ENCODE measurements at regions not wholly inside any gene's neighbourhood (a gene's known extent, or its start where the extent isn't known, plus 50 kb on each side); places are given as distances from the start of the nearest gene placed in this dataset.

DNA sequence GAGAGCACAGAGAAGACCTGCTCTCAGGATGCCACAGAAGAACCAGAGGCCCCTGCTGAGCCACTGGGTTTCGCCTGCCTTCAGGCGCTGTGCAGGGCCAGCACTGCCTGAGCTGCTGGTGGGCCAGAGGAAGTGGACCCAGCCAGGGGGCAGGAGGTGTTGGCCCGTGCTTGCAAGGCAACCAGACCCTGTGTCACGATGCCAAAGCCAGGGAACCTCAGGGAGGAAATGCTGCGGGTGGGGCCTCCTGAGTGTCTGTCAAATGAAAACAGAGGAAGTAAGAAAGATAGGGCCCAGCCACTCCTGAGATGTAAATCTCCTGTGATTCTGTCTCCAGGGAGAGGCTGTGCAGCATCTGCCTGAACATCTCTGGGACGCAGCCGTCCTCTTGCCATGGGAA is 58.1 kb upstream of the ADORA2B start:
- Histone ChIP-seq H4K20me1 (ENCODE audit: control insufficient read depth, extremely low read depth, insufficient read depth, low read length) (no peaks in the 10 kb centered on the region), H3K36me3 (ENCODE audit: control insufficient read depth, insufficient read depth, low read length) (no peaks in the 10 kb centered on the region), H3K4me1 (ENCODE audit: control insufficient read depth, extremely low read depth, insufficient read depth, low read length) (no peaks in the 10 kb centered on the region), H3K4me2 (ENCODE audit: extremely low read depth, insufficient read depth, low read length) (no peak overlapping the region), H3K9me3 (ENCODE audit: control insufficient read depth, insufficient read depth, low read depth, low read length) (no peaks in the 10 kb centered on the region), H3K9ac (ENCODE audit: insufficient read depth, low read length) (no peak overlapping the region), H3K27ac (ENCODE audit: insufficient read depth, low read length) (no peak overlapping the region), H3K79me2 (ENCODE audit: control insufficient read depth, insufficient read depth, low read length) (no peaks in the 10 kb centered on the region), H3K4me3 (replicated peaks in 1 of 4; ENCODE audit: control extremely low read depth in 1 of 4, insufficient read depth in 1 of 4, low read depth in 3 of 4, low read length in 4 of 4) (no peak overlapping the region), H2AFZ (ENCODE audit: low read length) (no peak overlapping the region), H3K27me3 (ENCODE audit: control insufficient read depth, insufficient read depth, low read length) (no peaks in the 10 kb centered on the region)
- no peak for DNase-seq (ENCODE audit: low read depth in 2 of 2)
- no peak for TF ChIP-seq CTCF (conservative IDR thresholded peaks at IDR 0.05 in 1 of 2, IDR thresholded peaks at IDR 0.05 in 1 of 2; ENCODE audit: low read depth in 1 of 2, low read length in 2 of 2)
- TF ChIP-seq EZH2 (IDR thresholded peaks at IDR 0.05; ENCODE audit: low read length, missing control alignments): no peak

DNA sequence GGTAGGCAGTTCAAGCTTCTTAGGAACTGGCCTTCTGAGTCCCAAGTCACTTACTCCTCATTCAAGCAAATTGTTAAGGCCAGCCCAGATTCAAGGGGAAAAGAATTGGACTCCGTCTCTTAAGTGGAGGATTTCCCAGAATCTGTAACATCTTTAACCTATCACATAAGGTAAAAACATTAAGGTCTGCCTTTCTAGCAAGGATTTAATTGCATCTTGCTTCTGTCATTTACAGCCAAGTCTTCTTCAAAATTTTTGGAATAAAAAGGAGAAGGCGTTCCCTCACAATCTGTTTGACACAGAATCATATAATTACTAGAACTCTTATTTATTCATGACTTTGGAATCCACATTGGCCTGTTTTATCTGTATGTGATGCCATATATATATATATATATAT is 56.5 kb upstream of the ADORA2B start:
- Histone ChIP-seq H3K4me2 (ENCODE audit: extremely low read depth, insufficient read depth, low read length) (no peak overlapping the region), H3K27me3 (ENCODE audit: control insufficient read depth, insufficient read depth, low read length) (no peaks in the 10 kb centered on the region), H3K9me3 (ENCODE audit: control insufficient read depth, insufficient read depth, low read depth, low read length) (no peaks in the 10 kb centered on the region), H4K20me1 (ENCODE audit: control insufficient read depth, extremely low read depth, insufficient read depth, low read length) (no peaks in the 10 kb centered on the region), H3K4me1 (ENCODE audit: control insufficient read depth, extremely low read depth, insufficient read depth, low read length) (no peaks in the 10 kb centered on the region), H2AFZ (ENCODE audit: low read length) (no peak overlapping the region), H3K79me2 (ENCODE audit: control insufficient read depth, insufficient read depth, low read length) (no peaks in the 10 kb centered on the region), H3K9ac (ENCODE audit: insufficient read depth, low read length) (no peak overlapping the region), H3K27ac (ENCODE audit: insufficient read depth, low read length) (no peak overlapping the region), H3K4me3 (replicated peaks in 1 of 4; ENCODE audit: control extremely low read depth in 1 of 4, insufficient read depth in 1 of 4, low read depth in 3 of 4, low read length in 4 of 4) (no peak overlapping the region), H3K36me3 (ENCODE audit: control insufficient read depth, insufficient read depth, low read length) (no peaks in the 10 kb centered on the region)
- DNase-seq (ENCODE audit: low read depth in 2 of 2): no peak
- TF ChIP-seq CTCF (conservative IDR thresholded peaks at IDR 0.05 in 1 of 2, IDR thresholded peaks at IDR 0.05 in 1 of 2; ENCODE audit: low read depth in 1 of 2, low read length in 2 of 2) (no peak), EZH2 (IDR thresholded peaks at IDR 0.05; ENCODE audit: low read length, missing control alignments) (no peak)

GRCh38 chr17:15890279-15890892 is 54.5 kb upstream of the ADORA2B start:
- no peaks in the 10 kb centered on the region for H3K4me1 ChIP-seq (ENCODE audit: control insufficient read depth, extremely low read depth, insufficient read depth, low read length)
- H3K27me3 ChIP-seq (ENCODE audit: control insufficient read depth, insufficient read depth, low read length): no peaks in the 10 kb centered on the region
- H3K36me3 ChIP-seq (ENCODE audit: control insufficient read depth, insufficient read depth, low read length): no peaks in the 10 kb centered on the region
- no peak overlapping the region for H3K4me2 ChIP-seq (ENCODE audit: extremely low read depth, insufficient read depth, low read length)
- no peak overlapping the region for H3K27ac ChIP-seq (ENCODE audit: insufficient read depth, low read length)
- no peaks in the 10 kb centered on the region for H3K79me2 ChIP-seq (ENCODE audit: control insufficient read depth, insufficient read depth, low read length)
- no peaks in the 10 kb centered on the region for H4K20me1 ChIP-seq (ENCODE audit: control insufficient read depth, extremely low read depth, insufficient read depth, low read length)
- H3K9ac ChIP-seq (ENCODE audit: insufficient read depth, low read length): no peak overlapping the region
- H3K9me3 ChIP-seq (ENCODE audit: control insufficient read depth, insufficient read depth, low read depth, low read length): no peaks in the 10 kb centered on the region
- no peak overlapping the region for H3K4me3 ChIP-seq (replicated peaks in 1 of 4; ENCODE audit: control extremely low read depth in 1 of 4, insufficient read depth in 1 of 4, low read depth in 3 of 4, low read length in 4 of 4)
- DNase-seq (ENCODE audit: low read depth in 2 of 2): no peak
- TF ChIP-seq EZH2 (IDR thresholded peaks at IDR 0.05; ENCODE audit: low read length, missing control alignments): no peak
- no peak for TF ChIP-seq CTCF (conservative IDR thresholded peaks at IDR 0.05 in 1 of 2, IDR thresholded peaks at IDR 0.05 in 1 of 2; ENCODE audit: low read depth in 1 of 2, low read length in 2 of 2)
- no peak overlapping the region for H2AFZ ChIP-seq (ENCODE audit: low read length)

Data from fibroblast of lung (primary cell).